ENCODE measurements at regions not wholly inside any gene's neighbourhood (a gene's known extent, or its start where the extent isn't known, plus 50 kb on each side); places are given as distances from the start of the nearest gene placed in this dataset.

GRCh38 chr5:108678091-108678490 lies 69.6 kb upstream of the FER start:
- ATAC-seq (ENCODE audit: low FRiP score) (no peak), DNase-seq (ENCODE audit: low spot score) (no peak)
- no peak for TF ChIP-seq CTCF (IDR thresholded peaks at IDR 0.05)

- no peak for ATAC-seq (ENCODE audit: low FRiP score)
- no peak for TF ChIP-seq CTCF (IDR thresholded peaks at IDR 0.05)
- DNase-seq (ENCODE audit: low spot score) = no peak
Observed at GRCh38 chr5:108675736-108676135, 72.0 kb upstream of the FER start.

GRCh38 chr5:108672639-108673038 lies 75.1 kb upstream of the FER start:
- TF ChIP-seq CTCF (IDR thresholded peaks at IDR 0.05) = no peak
- DNase-seq (ENCODE audit: low spot score) (no peak), ATAC-seq (ENCODE audit: low FRiP score) (no peak)

- DNase-seq (ENCODE audit: low spot score) = no peak
- no peak for ATAC-seq (ENCODE audit: low FRiP score)
- TF ChIP-seq CTCF (IDR thresholded peaks at IDR 0.05) = no peak
Observed at GRCh38 chr5:108670591-108671289, 77.0 kb upstream of the FER start.

GRCh38 chr5:108669462-108669861 lies 78.2 kb upstream of the FER start:
- DNase-seq (ENCODE audit: low spot score) = no peak
- ATAC-seq (ENCODE audit: low FRiP score) = no peak
- no peak for TF ChIP-seq CTCF (IDR thresholded peaks at IDR 0.05)

GRCh38 chr5:108661590-108662219 lies 86.0 kb upstream of the FER start:
- ATAC-seq (ENCODE audit: low FRiP score) (no peak), DNase-seq (ENCODE audit: low spot score) (no peak)
- TF ChIP-seq CTCF (IDR thresholded peaks at IDR 0.05) = no peak

GRCh38 chr5:108661024-108661423 lies 86.7 kb upstream of the FER start:
- no peak for TF ChIP-seq CTCF (IDR thresholded peaks at IDR 0.05)
- no peak for ATAC-seq (ENCODE audit: low FRiP score)
- no peak for DNase-seq (ENCODE audit: low spot score)
